Duodenal mucosa (tissue), 2 donors: ENCODE measurements at regions not wholly inside any gene's neighbourhood (a gene's known extent, or its start where the extent isn't known, plus 50 kb on each side); places are given as distances from the start of the nearest gene placed in this dataset.

Experiments
- H3K27ac ChIP-seq: one replicate; pipeline ENCODE4 v1.7.0; 2013; ENCODE audit warnings: low read depth, low read length
- H3K27me3 ChIP-seq, 2 donors: one replicate each; pipeline ENCODE4 v1.7.0; 2013; ENCODE audit warnings: low read length in 2 of 2, control low read depth in 1 of 2; ENCODE audit not compliant: insufficient read depth in 2 of 2, control insufficient read depth in 1 of 2
- H3K36me3 ChIP-seq, 2 donors: one replicate each; pipeline ENCODE4 v1.7.0; 2013; ENCODE audit warnings: low read length in 2 of 2, control low read depth in 1 of 2; ENCODE audit not compliant: insufficient read depth in 2 of 2, control insufficient read depth in 1 of 2
- H3K4me1 ChIP-seq, 2 donors: one replicate each; pipeline ENCODE4 v1.7.0; 2013; ENCODE audit warnings: low read length in 2 of 2, control low read depth in 1 of 2; ENCODE audit not compliant: insufficient read depth in 2 of 2, control insufficient read depth in 1 of 2
- H3K4me3 ChIP-seq, 2 donors: one replicate each; pipeline ENCODE4 v1.7.0; 2013; ENCODE audit warnings: low read length in 2 of 2, low read depth in 1 of 2
- H3K9ac ChIP-seq, 2 donors: one replicate each; pipeline ENCODE4 v1.7.0; 2013; ENCODE audit warnings: low read length in 2 of 2, low read depth in 1 of 2
- H3K9me3 ChIP-seq, 2 donors: one replicate each; pipeline ENCODE4 v1.7.0; 2013; ENCODE audit warnings: low read length in 2 of 2, control low read depth in 1 of 2; ENCODE audit not compliant: control insufficient read depth in 1 of 2

GRCh38 chr2:20559277-20559676 lies 91.6 kb downstream of the HS1BP3 start:
- Histone ChIP-seq H3K9ac (no peak overlapping the region), H3K27me3 (no peaks in the 10 kb centered on the region), H3K27ac (no peak overlapping the region), H3K36me3 (no peaks in the 10 kb centered on the region), H3K9me3 (no peaks in the 10 kb centered on the region), H3K4me1 (no peaks in the 10 kb centered on the region), H3K4me3 (no peak overlapping the region)

GRCh38 chr2:20560011-20560410 lies 90.9 kb downstream of the HS1BP3 start:
- H3K9me3 ChIP-seq = no peaks in the 10 kb centered on the region
- no peaks in the 10 kb centered on the region for H3K4me1 ChIP-seq
- no peaks in the 10 kb centered on the region for H3K27me3 ChIP-seq
- H3K9ac ChIP-seq = no peak overlapping the region
- H3K27ac ChIP-seq = no peak overlapping the region
- H3K4me3 ChIP-seq = no peak overlapping the region
- H3K36me3 ChIP-seq = no peaks in the 10 kb centered on the region

GRCh38 chr2:20560891-20561636 lies 89.8 kb downstream of the HS1BP3 start:
- no peak overlapping the region for H3K27ac ChIP-seq

GRCh38 chr2:20561637-20562454 lies 89.1 kb downstream of the HS1BP3 start:
- Histone ChIP-seq H3K27ac (no peak overlapping the region), H3K9me3 (no peaks in the 10 kb centered on the region), H3K36me3 (no peaks in the 10 kb centered on the region), H3K27me3 (no peaks in the 10 kb centered on the region), H3K4me3 (no peak overlapping the region), H3K9ac (no peak overlapping the region), H3K4me1 (no peaks in the 10 kb centered on the region)

More at GRCh38 chr2:20560891-20561636, 89.8 kb downstream of the HS1BP3 start:
- H3K9ac ChIP-seq = no peak overlapping the region
- no peaks in the 10 kb centered on the region for H3K36me3 ChIP-seq
- no peak overlapping the region for H3K4me3 ChIP-seq
- H3K27me3 ChIP-seq = no peaks in the 10 kb centered on the region
- H3K9me3 ChIP-seq = no peaks in the 10 kb centered on the region
- H3K4me1 ChIP-seq = no peaks in the 10 kb centered on the region

- Histone ChIP-seq H3K9ac (no peak overlapping the region), H3K4me3 (no peak overlapping the region), H3K27me3 (no peaks in the 10 kb centered on the region), H3K9me3 (no peaks in the 10 kb centered on the region), H3K36me3 (no peaks in the 10 kb centered on the region), H3K27ac (no peak overlapping the region), H3K4me1 (no peaks in the 10 kb centered on the region)
Measured at GRCh38 chr2:20562540-20563225, 88.2 kb downstream of the HS1BP3 start.

- Histone ChIP-seq H3K27ac (no peak overlapping the region), H3K4me3 (no peak overlapping the region), H3K9me3 (no peaks in the 10 kb centered on the region), H3K36me3 (no peaks in the 10 kb centered on the region), H3K9ac (no peak overlapping the region), H3K27me3 (no peaks in the 10 kb centered on the region), H3K4me1 (no peaks in the 10 kb centered on the region)
Measured at GRCh38 chr2:20563251-20563650, 87.6 kb downstream of the HS1BP3 start.

- H3K36me3 ChIP-seq = no peaks in the 10 kb centered on the region
- H3K27ac ChIP-seq = no peak overlapping the region
- no peaks in the 10 kb centered on the region for H3K4me1 ChIP-seq
- H3K9me3 ChIP-seq = no peaks in the 10 kb centered on the region
- no peak overlapping the region for H3K9ac ChIP-seq
- no peaks in the 10 kb centered on the region for H3K27me3 ChIP-seq
- H3K4me3 ChIP-seq = no peak overlapping the region
Measured at GRCh38 chr2:20563833-20564232, 87.1 kb downstream of the HS1BP3 start.

GRCh38 chr2:20565101-20565622 lies 85.7 kb downstream of the HS1BP3 start:
- no peak overlapping the region for H3K4me3 ChIP-seq
- no peaks in the 10 kb centered on the region for H3K27me3 ChIP-seq
- no peak overlapping the region for H3K27ac ChIP-seq
- no peak overlapping the region for H3K9ac ChIP-seq
- no peaks in the 10 kb centered on the region for H3K4me1 ChIP-seq
- no peaks in the 10 kb centered on the region for H3K9me3 ChIP-seq
- H3K36me3 ChIP-seq = no peaks in the 10 kb centered on the region

GRCh38 chr2:20565623-20566236 lies 85.2 kb downstream of the HS1BP3 start:
- Histone ChIP-seq H3K4me1 (peaks cover 0 to 2% of the 10 kb centered on the region in 2 donors), H3K4me3 (no peak overlapping the region), H3K27ac (no peak overlapping the region), H3K27me3 (no peaks in the 10 kb centered on the region), H3K36me3 (no peaks in the 10 kb centered on the region), H3K9ac (no peak overlapping the region), H3K9me3 (no peaks in the 10 kb centered on the region)
